Hippocampal formation (tissue), 2 donors: ENCODE measurements at regions not wholly inside any gene's neighbourhood (a gene's known extent, or its start where the extent isn't known, plus 50 kb on each side); places are given as distances from the start of the nearest gene placed in this dataset.
"Not testable (repeated sequence)": the region's sequence is repeated elsewhere in the genome, so short reads cannot be mapped to it uniquely, and the experiment has no call there.

Source experiments
- DNase-seq, 2 donors: peaks; one replicate each; lab custom pipeline; 2025; lab: John Stamatoyannopoulos, UW

GRCh38 chr1:29396438-29397255 is 160.3 kb downstream of the PTPRU start:
- DNase-seq: no peak

- DNase-seq: no peak
These were observed 159.6 kb downstream of the PTPRU start for GRCh38 chr1:29395736-29396437.

GRCh38 chr1:29394521-29395225 is 158.4 kb downstream of the PTPRU start:
- no peak for DNase-seq

- DNase-seq: no peak
These were observed 157.1 kb downstream of the PTPRU start for GRCh38 chr1:29393451-29393826.

GRCh38 chr1:29392486-29393450 is 156.4 kb downstream of the PTPRU start:
- DNase-seq: no peak

GRCh38 chr1:29392036-29392435 is 155.7 kb downstream of the PTPRU start:
- DNase-seq: no peak

- DNase-seq: no peak
These were observed 155.1 kb downstream of the PTPRU start for GRCh38 chr1:29391362-29391880.

- DNase-seq: no peak
These were observed 154.4 kb downstream of the PTPRU start for GRCh38 chr1:29390491-29391361.

- DNase-seq: no peak
These were observed 153.8 kb downstream of the PTPRU start for GRCh38 chr1:29390075-29390474.

GRCh38 chr1:29389533-29390041 is 153.3 kb downstream of the PTPRU start:
- DNase-seq: no peak

- DNase-seq: no peak
These were observed 152.6 kb downstream of the PTPRU start for GRCh38 chr1:29388884-29389283.

- no peak for DNase-seq
These were observed 151.8 kb downstream of the PTPRU start for GRCh38 chr1:29388170-29388569.

- DNase-seq: no peak
These were observed 150.9 kb downstream of the PTPRU start for GRCh38 chr1:29387210-29387609.

GRCh38 chr1:29386453-29386852 is 150.1 kb downstream of the PTPRU start:
- DNase-seq: not testable (repeated sequence)

- no peak for DNase-seq
These were observed 149.6 kb downstream of the PTPRU start for GRCh38 chr1:29385966-29386365.

GRCh38 chr1:29384496-29385015 is 148.2 kb downstream of the PTPRU start:
- DNase-seq: no peak

- DNase-seq: no peak
These were observed 147.5 kb downstream of the PTPRU start for GRCh38 chr1:29383746-29384371.

GRCh38 chr1:29382851-29383745 is 146.8 kb downstream of the PTPRU start:
- DNase-seq: no peak
